ENCODE measurements at regions not wholly inside any gene's neighbourhood (a gene's known extent, or its start where the extent isn't known, plus 50 kb on each side); places are given as distances from the start of the nearest gene placed in this dataset.

GRCh38 chr1:4046836-4047461 is 146.9 kb upstream of the C1orf174 start:
- DNase-seq = no peak

DNA sequence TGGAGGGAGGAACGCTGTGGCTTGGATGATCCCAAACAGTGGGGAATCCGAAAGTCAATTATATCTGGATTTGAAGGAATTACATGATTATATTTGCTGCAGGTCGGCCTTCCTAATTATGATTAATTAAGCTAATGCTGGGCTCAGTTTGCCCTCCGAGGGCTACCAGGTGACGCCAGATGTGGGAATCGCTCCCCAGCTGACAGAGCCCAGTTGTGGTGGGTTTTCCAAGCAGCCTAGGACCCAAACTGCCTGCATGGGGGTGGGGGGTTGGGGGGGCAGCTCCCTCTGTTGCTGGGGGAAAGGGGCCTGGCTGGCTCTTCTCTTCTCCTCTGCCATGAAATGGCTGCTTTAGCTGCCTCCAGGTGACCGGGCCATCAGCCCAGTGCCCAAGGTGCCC is 147.6 kb upstream of the C1orf174 start:
- DNase-seq = no peak

DNA sequence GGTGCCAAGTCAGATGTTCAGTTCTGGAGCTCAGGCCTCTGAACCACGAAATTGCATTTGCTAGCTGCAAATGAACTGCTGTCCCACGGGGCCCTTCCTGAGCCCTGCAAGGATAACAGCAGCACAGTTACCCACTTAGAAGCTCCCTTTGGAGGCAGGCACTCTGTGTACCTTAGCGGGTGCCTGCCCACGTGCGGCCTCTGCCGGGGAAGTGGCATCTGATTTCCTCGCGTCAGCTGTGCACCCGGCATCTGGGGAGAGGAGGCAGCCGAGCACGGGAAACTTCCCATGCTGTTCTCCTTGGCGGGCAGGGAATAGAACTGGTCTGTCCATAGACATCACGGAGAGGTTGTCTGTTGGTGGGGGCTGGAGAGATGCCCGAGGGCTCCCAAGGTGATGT is 148.0 kb upstream of the C1orf174 start:
- DNase-seq = no peak

DNA sequence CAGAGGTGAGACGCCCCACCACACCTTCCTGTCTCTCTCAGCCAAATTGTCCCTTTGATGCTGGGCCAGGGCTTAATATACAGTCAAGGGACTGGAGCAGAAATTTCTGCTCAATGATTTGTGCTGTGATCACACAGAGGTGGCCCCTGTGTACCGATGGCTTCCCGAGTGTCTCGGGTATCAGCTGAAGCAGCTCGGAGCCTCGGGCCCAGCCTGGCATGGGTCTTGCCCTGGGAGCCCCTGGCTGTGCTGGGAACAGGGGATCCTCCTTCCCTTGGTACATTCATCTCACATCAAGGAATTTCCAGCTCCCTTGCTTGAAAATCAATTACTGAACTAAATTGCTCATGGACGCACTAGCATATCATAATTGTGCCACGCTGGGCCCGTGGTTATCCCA is 148.8 kb upstream of the C1orf174 start:
- DNase-seq = no peak

DNA sequence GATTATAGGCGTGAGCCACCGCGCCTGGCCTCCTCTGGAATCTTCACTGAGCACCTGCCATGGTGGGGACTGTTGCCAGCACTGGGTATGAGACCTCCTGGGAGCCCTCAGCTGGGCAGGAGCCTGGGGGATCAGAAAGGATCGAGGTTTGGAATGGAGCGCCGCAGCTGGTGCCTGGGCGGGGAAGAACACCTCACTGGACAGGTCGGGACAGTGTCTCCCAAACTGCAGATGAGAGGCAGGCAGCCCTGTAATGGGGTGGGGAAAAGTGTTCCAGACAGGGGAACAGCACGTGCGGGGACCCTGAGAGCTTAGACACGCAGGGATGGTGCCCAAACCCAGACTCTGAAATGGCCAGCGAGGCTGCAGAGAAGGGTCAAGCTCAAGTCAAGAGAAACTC is 150.9 kb upstream of the C1orf174 start:
- no peak for DNase-seq

GRCh38 chr1:4052657-4053056 is 152.6 kb upstream of the C1orf174 start:
- DNase-seq = no peak

DNA sequence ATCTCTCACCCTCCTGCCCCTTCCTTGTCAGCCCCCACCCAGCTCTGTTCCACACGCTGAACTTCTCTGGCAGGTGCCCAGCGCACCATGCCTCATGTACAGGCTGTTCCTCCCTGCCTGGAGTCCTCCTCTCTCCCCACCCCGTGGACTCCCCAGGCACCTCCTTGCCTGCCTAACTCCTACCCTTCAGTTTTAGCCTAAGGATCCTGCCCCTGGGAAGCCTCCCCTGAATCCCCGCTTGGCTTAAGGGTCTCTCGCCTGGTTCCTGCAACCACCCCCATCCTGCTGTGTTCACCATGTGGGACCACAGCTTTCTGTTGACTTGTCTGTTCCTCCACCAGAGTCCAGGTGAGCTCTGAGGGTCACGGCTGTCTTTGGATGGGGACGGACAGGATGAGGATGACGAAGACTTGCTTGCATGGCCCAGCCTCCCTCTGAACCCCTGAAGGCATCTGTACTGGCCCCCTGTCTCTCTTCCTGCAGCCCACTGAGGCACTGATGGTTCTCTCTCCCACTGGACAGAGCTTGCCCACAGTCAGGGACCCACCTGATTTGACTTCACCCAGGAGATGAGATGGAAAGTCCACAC is 153.2 kb upstream of the C1orf174 start:
- DNase-seq = no peak

- DNase-seq = no peak
These were observed 153.7 kb upstream of the C1orf174 start for GRCh38 chr1:4053774-4054173.

GRCh38 chr1:4055294-4055967 is 155.4 kb upstream of the C1orf174 start:
- DNase-seq = no peak

DNA sequence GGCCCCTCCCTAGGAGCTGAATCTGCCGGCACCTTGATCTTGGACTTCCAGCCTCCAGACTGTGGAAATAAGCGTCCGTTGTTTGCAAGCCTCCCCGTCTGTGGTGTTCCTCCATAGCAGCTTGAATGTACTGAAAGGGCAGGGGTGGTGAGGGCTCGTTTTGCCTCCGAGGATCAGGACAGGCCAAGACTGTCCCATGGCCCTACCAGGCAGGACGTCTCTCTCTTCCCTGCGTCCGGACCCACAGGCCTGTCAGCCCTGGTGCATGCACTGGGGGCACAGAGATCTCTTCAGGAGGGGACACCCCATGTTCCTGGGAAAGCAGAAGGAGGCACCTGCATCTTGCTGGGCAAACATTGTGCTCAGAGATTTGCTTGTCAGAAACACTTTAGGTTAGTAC is 156.3 kb upstream of the C1orf174 start:
- no peak for DNase-seq

GRCh38 chr1:4056989-4057388 is 156.9 kb upstream of the C1orf174 start:
- no peak for DNase-seq

DNA sequence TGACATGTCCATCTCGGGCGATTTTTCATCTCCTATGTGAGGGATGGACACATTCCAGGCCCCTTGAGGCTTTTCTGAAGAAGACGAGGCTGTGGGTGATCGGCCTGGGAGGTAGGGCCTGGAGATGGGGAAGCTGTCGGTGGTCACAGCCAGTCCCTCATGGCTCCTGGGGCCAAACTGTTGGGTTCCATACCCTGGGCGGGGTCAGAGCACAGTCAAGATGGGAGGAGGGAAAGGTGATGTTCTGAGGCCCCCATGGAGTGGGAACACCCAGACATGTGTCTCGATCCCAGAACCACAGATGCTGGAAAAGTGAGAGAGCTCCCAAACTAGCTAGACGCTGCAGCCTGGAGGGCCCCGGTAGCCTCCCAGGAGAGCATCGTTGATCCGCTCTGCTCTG is 157.5 kb upstream of the C1orf174 start:
- DNase-seq = no peak

GRCh38 chr1:4058122-4058521 is 158.1 kb upstream of the C1orf174 start:
- no peak for DNase-seq

DNA sequence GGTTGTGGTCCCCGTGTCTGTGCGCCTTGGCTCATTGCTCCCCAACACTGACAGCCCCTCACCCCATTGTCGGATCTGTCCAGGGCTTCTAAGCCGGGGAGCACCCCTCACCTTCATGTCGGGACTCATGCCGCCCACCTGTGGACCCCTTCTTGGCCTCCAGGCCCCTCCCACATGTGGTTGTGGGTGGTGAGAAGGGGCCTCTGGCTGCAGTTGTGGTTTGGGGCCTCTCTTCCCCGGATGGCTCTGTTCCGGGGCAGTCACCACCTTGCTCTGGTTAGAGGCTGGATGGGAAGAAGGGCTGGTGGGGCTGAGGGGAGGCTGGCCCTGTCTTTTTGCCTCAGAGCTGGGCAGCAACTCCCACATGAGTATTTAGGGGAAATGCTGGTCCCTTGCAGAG is 158.6 kb upstream of the C1orf174 start:
- no peak for DNase-seq

DNA sequence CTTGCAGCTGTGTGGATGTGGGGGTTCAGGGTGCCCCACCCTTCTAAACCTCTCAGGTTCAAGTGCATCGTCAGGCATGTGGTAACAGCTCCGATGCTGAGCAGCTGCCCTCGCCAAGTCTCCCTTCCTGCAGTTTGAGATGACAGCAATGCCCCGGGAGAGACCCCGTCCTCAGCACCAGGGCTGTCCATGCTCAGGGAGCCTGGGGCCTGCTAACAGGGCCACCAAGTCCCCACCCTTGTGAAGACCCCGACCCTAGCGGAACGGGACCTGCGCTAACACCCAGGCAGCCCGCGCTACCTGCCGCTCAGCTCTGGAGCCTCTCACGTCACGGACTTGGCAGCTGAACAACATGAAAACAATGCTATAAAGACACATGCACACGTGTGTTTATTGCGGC is 159.2 kb upstream of the C1orf174 start:
- DNase-seq = no peak

- DNase-seq = no peak
These were observed 160.8 kb upstream of the C1orf174 start for GRCh38 chr1:4060850-4061249.

GRCh38 chr1:4061521-4062031 is 161.5 kb upstream of the C1orf174 start:
- no peak for DNase-seq

DNA sequence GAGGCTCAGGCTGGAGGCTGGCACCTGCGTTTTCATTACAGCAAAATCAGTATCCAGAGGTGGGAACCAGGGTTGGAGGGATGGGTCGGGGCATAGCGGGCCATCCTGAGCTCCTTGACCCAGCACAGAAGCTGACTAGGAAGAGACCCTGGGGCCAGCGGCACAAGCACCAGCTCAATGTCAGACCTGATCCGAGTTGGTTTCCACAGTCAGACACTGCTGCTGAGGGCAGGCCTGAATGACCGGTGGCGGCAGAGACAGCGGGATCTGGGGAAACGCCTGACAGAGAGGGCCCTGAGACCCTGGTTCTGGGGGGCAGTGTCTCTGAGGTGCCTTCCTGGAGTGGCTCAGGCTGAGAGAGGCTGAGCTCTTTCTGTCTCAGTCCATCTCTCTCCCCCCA is 162.0 kb upstream of the C1orf174 start:
- no peak for DNase-seq

GRCh38 chr1:4062560-4062959 is 162.5 kb upstream of the C1orf174 start:
- no peak for DNase-seq

GRCh38 chr1:4062992-4063391 is 162.9 kb upstream of the C1orf174 start:
- DNase-seq = no peak

GRCh38 chr1:4063516-4063915 is 163.4 kb upstream of the C1orf174 start:
- no peak for DNase-seq

- no peak for DNase-seq
These were observed 164.2 kb upstream of the C1orf174 start for GRCh38 chr1:4064150-4064889.

GRCh38 chr1:4066860-4067599 is 167.0 kb upstream of the C1orf174 start:
- no peak for DNase-seq

Measured in midbrain (tissue), 1 donor.